Vagina (tissue), 2 donors: ENCODE measurements at regions not wholly inside any gene's neighbourhood (a gene's known extent, or its start where the extent isn't known, plus 50 kb on each side); places are given as distances from the start of the nearest gene placed in this dataset.

Experiments
- DNase-seq, 2 donors: peaks; one replicate each; pipeline ENCODE4 v3.0.0-alpha.2; 2017; ENCODE audit errors: extremely low spot score in 2 of 2
- H3K27ac ChIP-seq: fragments of 200-600 bp; sonication (generic); one replicate; pipeline ENCODE4 v1.5.1; 2019
- H3K27me3 ChIP-seq: fragments of 200-600 bp; sonication (generic); one replicate; pipeline ENCODE4 v1.5.1; 2019
- H3K36me3 ChIP-seq, 2 donors: fragments of 200-600 bp; sonication (generic); one replicate each; pipeline ENCODE4 v1.5.1; 2017 to 2019
- H3K4me1 ChIP-seq: fragments of 200-600 bp; sonication (generic); one replicate; pipeline ENCODE4 v1.5.1; 2019
- H3K4me3 ChIP-seq, 2 donors: fragments of 200-600 bp; sonication (generic); 1 replicate in 1 of 2; 2 replicates in 1 of 2; pipeline ENCODE4 v1.5.1; 2016 to 2019
- H3K9me3 ChIP-seq: fragments of 200-600 bp; sonication (generic); one replicate; pipeline ENCODE4 v1.5.1; 2019
- CTCF ChIP-seq, 3 experiments: fragments of 450-650 bp in 2 of 3; fragments of 200-600 bp in 1 of 3; sonication (generic) in 1 of 3; IDR thresholded peaks; one replicate each; pipeline ENCODE4 v1.5.1; 2017 to 2019; ENCODE audit warnings: antibody characterized with exemption in 3 of 3, mild to moderate bottlenecking in 2 of 3, moderate library complexity in 2 of 3
- POLR2A ChIP-seq, 2 donors: fragments of 450-650 bp; IDR thresholded peaks; one replicate each; pipeline ENCODE4 v1.6.1; 2017; ENCODE audit warnings: antibody characterized with exemption in 2 of 2, mild to moderate bottlenecking in 2 of 2, moderate library complexity in 2 of 2
- POLR2AphosphoS5 ChIP-seq, 2 donors: sonication (generic); formaldehyde crosslinking; IDR thresholded peaks; one replicate each; pipeline ENCODE4 v1.9.0; 2017; ENCODE audit warnings: antibody characterized with exemption in 2 of 2, mild to moderate bottlenecking in 2 of 2, low read depth in 1 of 2; ENCODE audit not compliant: insufficient read depth in 1 of 2
- intact Hi-C: fragments of 100-400 bp; cut with DNase I; formaldehyde crosslinking; loops from one replicate; pipeline ENCODE4 v1.15.1; 2023

GRCh38 chr2:212908682-212909435, 242.6 kb downstream of the IKZF2 start:
- no peak overlapping the region for H3K27ac ChIP-seq

GRCh38 chr2:212908031-212908430, 243.4 kb downstream of the IKZF2 start:
- H3K27ac ChIP-seq, result no peak overlapping the region
- no peaks in the 10 kb centered on the region for H3K27me3 ChIP-seq
- no peak for TF ChIP-seq POLR2AphosphoS5 (IDR thresholded peaks at IDR 0.05; ENCODE audit: insufficient read depth in 1 of 2, low read depth in 1 of 2)
- no peak for TF ChIP-seq CTCF (IDR thresholded peaks at IDR 0.05)
- no peak for TF ChIP-seq POLR2A (IDR thresholded peaks at IDR 0.05)
- no peak for DNase-seq
- H3K36me3 ChIP-seq, result no peaks in the 10 kb centered on the region
- H3K9me3 ChIP-seq, result no peaks in the 10 kb centered on the region
- H3K4me3 ChIP-seq, result no peak overlapping the region
- peaks cover 15% of the 10 kb centered on the region for H3K4me1 ChIP-seq
- intact Hi-C loops, result no loop called here

More at GRCh38 chr2:212908682-212909435, 242.6 kb downstream of the IKZF2 start:
- Histone ChIP-seq H3K36me3 (no peaks in the 10 kb centered on the region), H3K4me1 (peaks cover 23% of the 10 kb centered on the region), H3K4me3 (no peak overlapping the region), H3K27me3 (no peaks in the 10 kb centered on the region), H3K9me3 (no peaks in the 10 kb centered on the region)
- no peak for DNase-seq
- TF ChIP-seq CTCF (IDR thresholded peaks at IDR 0.05), result no peak
- TF ChIP-seq POLR2A (IDR thresholded peaks at IDR 0.05), result no peak
- no peak for TF ChIP-seq POLR2AphosphoS5 (IDR thresholded peaks at IDR 0.05; ENCODE audit: insufficient read depth in 1 of 2, low read depth in 1 of 2)
- intact Hi-C loops, result no loop called here

DNA sequence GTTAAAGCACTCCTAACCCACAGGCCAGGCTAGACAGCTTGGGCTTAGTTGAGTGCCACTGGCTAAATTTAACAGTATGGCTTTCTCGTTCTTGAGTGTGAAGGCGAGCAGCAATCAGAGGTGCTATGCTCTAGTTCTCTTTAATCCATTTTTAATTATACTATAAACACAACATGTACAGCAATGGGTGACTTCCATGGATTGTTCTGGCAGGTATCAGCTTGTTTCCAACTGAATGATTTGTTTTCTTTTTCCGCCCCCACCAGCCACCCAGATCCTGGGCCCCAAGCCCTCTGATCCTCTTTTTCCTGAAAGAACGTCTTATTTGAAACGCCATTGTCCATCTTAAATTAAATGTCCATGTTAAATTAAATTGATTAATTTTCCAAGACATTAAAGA, 244.8 kb downstream of the IKZF2 start:
- TF ChIP-seq POLR2AphosphoS5 (IDR thresholded peaks at IDR 0.05; ENCODE audit: insufficient read depth in 1 of 2, low read depth in 1 of 2), result no peak
- TF ChIP-seq CTCF (IDR thresholded peaks at IDR 0.05), result no peak
- no peak for TF ChIP-seq POLR2A (IDR thresholded peaks at IDR 0.05)
- intact Hi-C loops, result no loop called here
- H3K4me3 ChIP-seq, result no peak overlapping the region
- no peak overlapping the region for H3K27ac ChIP-seq
- H3K36me3 ChIP-seq, result no peaks in the 10 kb centered on the region
- no peaks in the 10 kb centered on the region for H3K27me3 ChIP-seq
- H3K4me1 ChIP-seq, result peaks cover 5% of the 10 kb centered on the region
- no peaks in the 10 kb centered on the region for H3K9me3 ChIP-seq
- DNase-seq, result no peak

GRCh38 chr2:212905640-212906201, 245.7 kb downstream of the IKZF2 start:
- H3K4me3 ChIP-seq, result no peak overlapping the region
- TF ChIP-seq CTCF (IDR thresholded peaks at IDR 0.05) (no peak), POLR2AphosphoS5 (IDR thresholded peaks at IDR 0.05; ENCODE audit: insufficient read depth in 1 of 2, low read depth in 1 of 2) (no peak), POLR2A (IDR thresholded peaks at IDR 0.05) (no peak)
- H3K27me3 ChIP-seq, result no peaks in the 10 kb centered on the region
- no peaks in the 10 kb centered on the region for H3K36me3 ChIP-seq
- H3K4me1 ChIP-seq, result no peaks in the 10 kb centered on the region
- intact Hi-C loops, result no loop called here
- no peaks in the 10 kb centered on the region for H3K9me3 ChIP-seq
- no peak for DNase-seq
- H3K27ac ChIP-seq, result no peak overlapping the region

DNA sequence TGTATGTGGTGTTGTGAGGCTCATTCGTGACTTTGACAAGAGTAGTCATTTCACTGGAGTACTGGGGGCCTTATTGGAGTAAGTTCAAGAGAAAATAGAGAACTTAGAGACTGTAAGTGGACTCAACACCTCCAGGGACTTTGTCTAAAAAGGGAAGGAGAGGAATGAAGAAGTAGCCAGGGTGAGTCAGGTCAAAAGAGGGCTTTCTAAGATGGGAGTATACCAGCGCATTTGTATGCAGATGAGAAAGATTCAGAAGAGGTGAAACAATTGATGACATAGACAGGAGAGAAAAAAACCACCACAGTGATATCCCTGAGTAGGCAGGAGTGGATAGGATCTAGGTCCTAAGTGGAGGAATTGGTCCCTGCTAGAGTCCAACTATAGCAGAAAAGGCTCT, 246.8 kb downstream of the IKZF2 start:
- H3K4me3 ChIP-seq, result no peak overlapping the region
- DNase-seq, result no peak
- H3K36me3 ChIP-seq, result no peaks in the 10 kb centered on the region
- no peaks in the 10 kb centered on the region for H3K9me3 ChIP-seq
- intact Hi-C loops, result no loop called here
- TF ChIP-seq POLR2A (IDR thresholded peaks at IDR 0.05) (no peak), POLR2AphosphoS5 (IDR thresholded peaks at IDR 0.05; ENCODE audit: insufficient read depth in 1 of 2, low read depth in 1 of 2) (no peak), CTCF (IDR thresholded peaks at IDR 0.05) (no peak)
- no peaks in the 10 kb centered on the region for H3K4me1 ChIP-seq
- H3K27ac ChIP-seq, result no peak overlapping the region
- H3K27me3 ChIP-seq, result no peaks in the 10 kb centered on the region
